ACHN (cell line): ENCODE measurements at regions not wholly inside any gene's neighbourhood (a gene's known extent, or its start where the extent isn't known, plus 50 kb on each side); places are given as distances from the start of the nearest gene placed in this dataset.

Experiments used
- DNase-seq: peaks from one replicate; pipeline ENCODE4 v3.0.0-alpha.2; 2015
- in situ Hi-C: cut with HindIII; loops from 2 replicates; pipeline ENCODE4 v1.10.0; 2017; ENCODE audit warnings: low sequenced_read_pairs, low pct_ligation_motif_present, low pct_unique_long_range_greater_than_20kb

GRCh38 chr5:82620957-82621600, 342.9 kb upstream of the RPS23 start:
- no peak for DNase-seq
- in situ Hi-C loops, result no loop called here

GRCh38 chr5:82619097-82619496, 340.9 kb upstream of the RPS23 start:
- in situ Hi-C loops, result no loop called here
- no peak for DNase-seq

- no peak for DNase-seq
- in situ Hi-C loops, result no loop called here
Observed at GRCh38 chr5:82614706-82615105, 336.6 kb upstream of the RPS23 start.

GRCh38 chr5:82613891-82614290, 335.7 kb upstream of the RPS23 start:
- DNase-seq, result no peak
- in situ Hi-C loops, result no loop called here

GRCh38 chr5:82610686-82611085, 332.5 kb upstream of the RPS23 start:
- no peak for DNase-seq
- in situ Hi-C loops, result no loop called here

- DNase-seq, result no peak
- in situ Hi-C loops, result no loop called here
Observed at GRCh38 chr5:82605441-82605973, 327.4 kb upstream of the RPS23 start.

- DNase-seq, result peak; percentile 47
- in situ Hi-C loops, result no loop called here
Observed at GRCh38 chr5:82603033-82603987, 325.2 kb upstream of the RPS23 start.

GRCh38 chr5:82601861-82602260, 323.7 kb upstream of the RPS23 start:
- no peak for DNase-seq
- in situ Hi-C loops, result no loop called here

- DNase-seq, result peak; percentile 75
- in situ Hi-C loops, result no loop called here
Observed at GRCh38 chr5:82601077-82601476, 322.9 kb upstream of the RPS23 start.

- in situ Hi-C loops, result no loop called here
- no peak for DNase-seq
Observed at GRCh38 chr5:82599692-82600091, 321.5 kb upstream of the RPS23 start.

GRCh38 chr5:82599030-82599429, 320.9 kb upstream of the RPS23 start:
- in situ Hi-C loops, result no loop called here
- DNase-seq, result no peak

- peak; percentile 31 for DNase-seq
- in situ Hi-C loops, result no loop called here
Observed at GRCh38 chr5:82597437-82597836, 319.3 kb upstream of the RPS23 start.

GRCh38 chr5:82596451-82596850, 318.3 kb upstream of the RPS23 start:
- in situ Hi-C loops, result no loop called here
- DNase-seq, result no peak

- in situ Hi-C loops, result no loop called here
- no peak for DNase-seq
Observed at GRCh38 chr5:82595113-82595512, 317.0 kb upstream of the RPS23 start.

- no peak for DNase-seq
- in situ Hi-C loops, result no loop called here
Observed at GRCh38 chr5:82594097-82594496, 315.9 kb upstream of the RPS23 start.

- in situ Hi-C loops, result no loop called here
- DNase-seq, result no peak
Observed at GRCh38 chr5:82593481-82593880, 315.3 kb upstream of the RPS23 start.

- in situ Hi-C loops, result no loop called here
- DNase-seq, result no peak
Observed at GRCh38 chr5:82591021-82591515, 312.9 kb upstream of the RPS23 start.

- DNase-seq, result no peak
- in situ Hi-C loops, result no loop called here
Observed at GRCh38 chr5:82590112-82590511, 312.0 kb upstream of the RPS23 start.

GRCh38 chr5:82586661-82587310, 308.6 kb upstream of the RPS23 start:
- in situ Hi-C loops, result no loop called here
- no peak for DNase-seq
